ENCODE measurements at regions not wholly inside any gene's neighbourhood (a gene's known extent, or its start where the extent isn't known, plus 50 kb on each side); places are given as distances from the start of the nearest gene placed in this dataset.

- 95% methylated on average over 2 of the region's 2 CpGs for WGBS
- H3K4me1 ChIP-seq (ENCODE audit: control insufficient read depth in 2 of 2, insufficient read depth in 2 of 2, low read length in 2 of 2) = no peaks in the 10 kb centered on the region
- no peaks in the 10 kb centered on the region for H3K27me3 ChIP-seq (ENCODE audit: control insufficient read depth in 2 of 2, insufficient read depth in 1 of 2, low read length in 1 of 2)
Measured at GRCh38 chr4:45188501-45188900, 462.1 kb upstream of the GNPDA2 start.

GRCh38 chr4:45186249-45186648, 459.9 kb upstream of the GNPDA2 start:
- no peaks in the 10 kb centered on the region for H3K9me3 ChIP-seq (ENCODE audit: control insufficient read depth in 2 of 2, insufficient read depth in 1 of 2, low read length in 1 of 2)
- 90% methylated on average over 4 of the region's 4 CpGs for WGBS
- no peak overlapping the region for H3K4me3 ChIP-seq (ENCODE audit: low read length in 2 of 2)
- H3K4me1 ChIP-seq (ENCODE audit: control insufficient read depth in 2 of 2, insufficient read depth in 2 of 2, low read length in 2 of 2) = no peaks in the 10 kb centered on the region
- H3K27me3 ChIP-seq (ENCODE audit: control insufficient read depth in 2 of 2, insufficient read depth in 1 of 2, low read length in 1 of 2) = no peaks in the 10 kb centered on the region
- no peak overlapping the region for H3K27ac ChIP-seq (ENCODE audit: low read depth in 1 of 2, low read length in 1 of 2)
- H3K36me3 ChIP-seq (ENCODE audit: control insufficient read depth in 2 of 2, insufficient read depth in 2 of 2, low read length in 1 of 2) = no peaks in the 10 kb centered on the region
- no peak for DNase-seq (ENCODE audit: low read depth in 6 of 9, low spot score in 9 of 9)

More at GRCh38 chr4:45188501-45188900, 462.1 kb upstream of the GNPDA2 start:
- Histone ChIP-seq H3K36me3 (ENCODE audit: control insufficient read depth in 2 of 2, insufficient read depth in 2 of 2, low read length in 1 of 2) (no peaks in the 10 kb centered on the region), H3K9me3 (ENCODE audit: control insufficient read depth in 2 of 2, insufficient read depth in 1 of 2, low read length in 1 of 2) (no peaks in the 10 kb centered on the region), H3K4me3 (ENCODE audit: low read length in 2 of 2) (no peak overlapping the region), H3K27ac (ENCODE audit: low read depth in 1 of 2, low read length in 1 of 2) (no peak overlapping the region)
- no peak for DNase-seq (ENCODE audit: low read depth in 6 of 9, low spot score in 9 of 9)

- H3K27me3 ChIP-seq (ENCODE audit: control insufficient read depth in 2 of 2, insufficient read depth in 1 of 2, low read length in 1 of 2) = no peaks in the 10 kb centered on the region
- 85% methylated on average over 2 of the region's 2 CpGs for WGBS
- H3K4me3 ChIP-seq (ENCODE audit: low read length in 2 of 2) = no peak overlapping the region
- H3K27ac ChIP-seq (ENCODE audit: low read depth in 1 of 2, low read length in 1 of 2) = no peak overlapping the region
- H3K36me3 ChIP-seq (ENCODE audit: control insufficient read depth in 2 of 2, insufficient read depth in 2 of 2, low read length in 1 of 2) = no peaks in the 10 kb centered on the region
- H3K4me1 ChIP-seq (ENCODE audit: control insufficient read depth in 2 of 2, insufficient read depth in 2 of 2, low read length in 2 of 2) = no peaks in the 10 kb centered on the region
- no peaks in the 10 kb centered on the region for H3K9me3 ChIP-seq (ENCODE audit: control insufficient read depth in 2 of 2, insufficient read depth in 1 of 2, low read length in 1 of 2)
- DNase-seq (ENCODE audit: low read depth in 6 of 9, low spot score in 9 of 9) = no peak
Measured at GRCh38 chr4:45183905-45184304, 457.5 kb upstream of the GNPDA2 start.

GRCh38 chr4:45172636-45173035, 446.3 kb upstream of the GNPDA2 start:
- Histone ChIP-seq H3K36me3 (ENCODE audit: control insufficient read depth in 2 of 2, insufficient read depth in 2 of 2, low read length in 1 of 2) (no peaks in the 10 kb centered on the region), H3K27me3 (ENCODE audit: control insufficient read depth in 2 of 2, insufficient read depth in 1 of 2, low read length in 1 of 2) (no peaks in the 10 kb centered on the region), H3K4me3 (ENCODE audit: low read length in 2 of 2) (no peak overlapping the region), H3K4me1 (ENCODE audit: control insufficient read depth in 2 of 2, insufficient read depth in 2 of 2, low read length in 2 of 2) (no peaks in the 10 kb centered on the region), H3K9me3 (ENCODE audit: control insufficient read depth in 2 of 2, insufficient read depth in 1 of 2, low read length in 1 of 2) (peaks cover 0 to 16% of the 10 kb centered on the region in 2 donors), H3K27ac (ENCODE audit: low read depth in 1 of 2, low read length in 1 of 2) (no peak overlapping the region)
- 95% methylated on average over 6 of the region's 6 CpGs for WGBS
- no peak for DNase-seq (ENCODE audit: low read depth in 6 of 9, low spot score in 9 of 9)

- WGBS = 81% methylated on average over 3 of the region's 3 CpGs
Measured at GRCh38 chr4:45160951-45161350, 434.6 kb upstream of the GNPDA2 start.

GRCh38 chr4:45155081-45155777, 428.9 kb upstream of the GNPDA2 start:
- no peaks in the 10 kb centered on the region for H3K27me3 ChIP-seq (ENCODE audit: control insufficient read depth in 2 of 2, insufficient read depth in 1 of 2, low read length in 1 of 2)
- no peaks in the 10 kb centered on the region for H3K9me3 ChIP-seq (ENCODE audit: control insufficient read depth in 2 of 2, insufficient read depth in 1 of 2, low read length in 1 of 2)
- WGBS = 89% methylated on average over 6 of the region's 6 CpGs
- no peak overlapping the region for H3K4me3 ChIP-seq (ENCODE audit: low read length in 2 of 2)
- no peaks in the 10 kb centered on the region for H3K36me3 ChIP-seq (ENCODE audit: control insufficient read depth in 2 of 2, insufficient read depth in 2 of 2, low read length in 1 of 2)
- no peaks in the 10 kb centered on the region for H3K4me1 ChIP-seq (ENCODE audit: control insufficient read depth in 2 of 2, insufficient read depth in 2 of 2, low read length in 2 of 2)
- no peak for DNase-seq (ENCODE audit: low read depth in 6 of 9, low spot score in 9 of 9)
- H3K27ac ChIP-seq (ENCODE audit: low read depth in 1 of 2, low read length in 1 of 2) = no peak overlapping the region

More at GRCh38 chr4:45160951-45161350, 434.6 kb upstream of the GNPDA2 start:
- Histone ChIP-seq H3K4me1 (ENCODE audit: control insufficient read depth in 2 of 2, insufficient read depth in 2 of 2, low read length in 2 of 2) (no peaks in the 10 kb centered on the region), H3K4me3 (ENCODE audit: low read length in 2 of 2) (no peak overlapping the region), H3K27me3 (ENCODE audit: control insufficient read depth in 2 of 2, insufficient read depth in 1 of 2, low read length in 1 of 2) (no peaks in the 10 kb centered on the region), H3K36me3 (ENCODE audit: control insufficient read depth in 2 of 2, insufficient read depth in 2 of 2, low read length in 1 of 2) (no peaks in the 10 kb centered on the region), H3K9me3 (ENCODE audit: control insufficient read depth in 2 of 2, insufficient read depth in 1 of 2, low read length in 1 of 2) (no peaks in the 10 kb centered on the region), H3K27ac (ENCODE audit: low read depth in 1 of 2, low read length in 1 of 2) (no peak overlapping the region)
- DNase-seq (ENCODE audit: low read depth in 6 of 9, low spot score in 9 of 9) = no peak

- Histone ChIP-seq H3K4me3 (ENCODE audit: low read length in 2 of 2) (no peak overlapping the region), H3K27me3 (ENCODE audit: control insufficient read depth in 2 of 2, insufficient read depth in 1 of 2, low read length in 1 of 2) (no peaks in the 10 kb centered on the region), H3K4me1 (ENCODE audit: control insufficient read depth in 2 of 2, insufficient read depth in 2 of 2, low read length in 2 of 2) (no peaks in the 10 kb centered on the region), H3K27ac (ENCODE audit: low read depth in 1 of 2, low read length in 1 of 2) (no peak overlapping the region), H3K36me3 (ENCODE audit: control insufficient read depth in 2 of 2, insufficient read depth in 2 of 2, low read length in 1 of 2) (no peaks in the 10 kb centered on the region), H3K9me3 (ENCODE audit: control insufficient read depth in 2 of 2, insufficient read depth in 1 of 2, low read length in 1 of 2) (no peaks in the 10 kb centered on the region)
- no peak for DNase-seq (ENCODE audit: low read depth in 6 of 9, low spot score in 9 of 9)
- 61% methylated on average over 1 of the region's 1 CpG for WGBS
Measured at GRCh38 chr4:45147866-45148265, 421.5 kb upstream of the GNPDA2 start.

GRCh38 chr4:45131020-45131419, 404.7 kb upstream of the GNPDA2 start:
- Histone ChIP-seq H3K4me1 (ENCODE audit: control insufficient read depth in 2 of 2, insufficient read depth in 2 of 2, low read length in 2 of 2) (no peaks in the 10 kb centered on the region), H3K27me3 (ENCODE audit: control insufficient read depth in 2 of 2, insufficient read depth in 1 of 2, low read length in 1 of 2) (no peaks in the 10 kb centered on the region), H3K4me3 (ENCODE audit: low read length in 2 of 2) (no peak overlapping the region), H3K9me3 (ENCODE audit: control insufficient read depth in 2 of 2, insufficient read depth in 1 of 2, low read length in 1 of 2) (peaks cover 0 to 3% of the 10 kb centered on the region in 2 donors), H3K36me3 (ENCODE audit: control insufficient read depth in 2 of 2, insufficient read depth in 2 of 2, low read length in 1 of 2) (no peaks in the 10 kb centered on the region), H3K27ac (ENCODE audit: low read depth in 1 of 2, low read length in 1 of 2) (no peak overlapping the region)
- no peak for DNase-seq (ENCODE audit: low read depth in 6 of 9, low spot score in 9 of 9)
- 86% methylated on average over 3 of the region's 3 CpGs for WGBS

GRCh38 chr4:45122406-45122805, 396.1 kb upstream of the GNPDA2 start:
- Histone ChIP-seq H3K27ac (ENCODE audit: low read depth in 1 of 2, low read length in 1 of 2) (no peak overlapping the region), H3K4me1 (ENCODE audit: control insufficient read depth in 2 of 2, insufficient read depth in 2 of 2, low read length in 2 of 2) (no peaks in the 10 kb centered on the region), H3K4me3 (ENCODE audit: low read length in 2 of 2) (no peak overlapping the region), H3K36me3 (ENCODE audit: control insufficient read depth in 2 of 2, insufficient read depth in 2 of 2, low read length in 1 of 2) (no peaks in the 10 kb centered on the region), H3K27me3 (ENCODE audit: control insufficient read depth in 2 of 2, insufficient read depth in 1 of 2, low read length in 1 of 2) (no peaks in the 10 kb centered on the region), H3K9me3 (ENCODE audit: control insufficient read depth in 2 of 2, insufficient read depth in 1 of 2, low read length in 1 of 2) (no peaks in the 10 kb centered on the region)
- 85% methylated on average over 2 of the region's 2 CpGs for WGBS
- no peak for DNase-seq (ENCODE audit: low read depth in 6 of 9, low spot score in 9 of 9)

All from thymus (tissue), 11 donors.